HL-60 (cell line): ENCODE measurements at regions not wholly inside any gene's neighbourhood (a gene's known extent, or its start where the extent isn't known, plus 50 kb on each side); places are given as distances from the start of the nearest gene placed in this dataset.

Experiments
- POLR2AphosphoS5 ChIP-seq: IDR thresholded peaks from 2 replicates; pipeline ENCODE4 v1.6.1; 2012; ENCODE audit warnings: low read depth
- SPI1 ChIP-seq: IDR thresholded peaks from 2 replicates; pipeline ENCODE4 v1.6.1; 2012; ENCODE audit warnings: low read depth, mild to moderate bottlenecking, borderline replicate concordance
- TF ChIP-seq, protein P1 (sequence below): IDR thresholded peaks from one replicate; pipeline ENCODE4 v1.5.1; 2011; ENCODE audit warnings: low read length, control low read depth, inconsistent platforms; ENCODE audit not compliant: insufficient read depth

DNA sequence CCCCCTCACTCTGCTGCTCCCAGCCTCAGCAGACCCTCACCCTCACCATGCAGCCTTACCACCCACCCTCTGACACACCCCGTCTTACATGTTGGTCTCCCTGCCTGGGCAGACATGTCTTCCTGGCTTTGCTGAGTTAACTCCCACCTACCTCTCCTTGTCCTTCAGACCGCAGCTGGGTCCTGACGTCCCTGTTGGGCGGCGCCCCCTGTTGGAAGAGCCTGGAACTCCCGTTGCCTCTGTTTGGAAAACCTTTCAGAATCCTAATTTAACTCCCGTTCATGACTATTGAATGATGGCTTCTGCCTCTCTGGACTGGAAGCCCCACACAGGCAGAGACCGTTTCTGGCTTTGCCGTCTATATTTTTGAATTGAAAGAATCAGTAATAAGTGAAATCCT lies 245.1 kb downstream of the MYLK4 start:
- TF ChIP-seq, protein P1, sequence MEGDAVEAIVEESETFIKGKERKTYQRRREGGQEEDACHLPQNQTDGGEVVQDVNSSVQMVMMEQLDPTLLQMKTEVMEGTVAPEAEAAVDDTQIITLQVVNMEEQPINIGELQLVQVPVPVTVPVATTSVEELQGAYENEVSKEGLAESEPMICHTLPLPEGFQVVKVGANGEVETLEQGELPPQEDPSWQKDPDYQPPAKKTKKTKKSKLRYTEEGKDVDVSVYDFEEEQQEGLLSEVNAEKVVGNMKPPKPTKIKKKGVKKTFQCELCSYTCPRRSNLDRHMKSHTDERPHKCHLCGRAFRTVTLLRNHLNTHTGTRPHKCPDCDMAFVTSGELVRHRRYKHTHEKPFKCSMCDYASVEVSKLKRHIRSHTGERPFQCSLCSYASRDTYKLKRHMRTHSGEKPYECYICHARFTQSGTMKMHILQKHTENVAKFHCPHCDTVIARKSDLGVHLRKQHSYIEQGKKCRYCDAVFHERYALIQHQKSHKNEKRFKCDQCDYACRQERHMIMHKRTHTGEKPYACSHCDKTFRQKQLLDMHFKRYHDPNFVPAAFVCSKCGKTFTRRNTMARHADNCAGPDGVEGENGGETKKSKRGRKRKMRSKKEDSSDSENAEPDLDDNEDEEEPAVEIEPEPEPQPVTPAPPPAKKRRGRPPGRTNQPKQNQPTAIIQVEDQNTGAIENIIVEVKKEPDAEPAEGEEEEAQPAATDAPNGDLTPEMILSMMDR = no peak
- no peak for TF ChIP-seq POLR2AphosphoS5
- TF ChIP-seq SPI1 = no peak
